ENCODE measurements at regions not wholly inside any gene's neighbourhood (a gene's known extent, or its start where the extent isn't known, plus 50 kb on each side); places are given as distances from the start of the nearest gene placed in this dataset.

- TF ChIP-seq POLR2A (IDR thresholded peaks at IDR 0.05), result no peak
- no peak for TF ChIP-seq CTCF (IDR thresholded peaks at IDR 0.05)
- TF ChIP-seq POLR2AphosphoS5 (IDR thresholded peaks at IDR 0.05), result no peak
Observed at GRCh38 chr7:131131012-131131745, 196.5 kb upstream of the MKLN1 start.

Data from sigmoid colon (tissue), 4 donors.